Spleen (tissue), 11 donors: ENCODE measurements at regions not wholly inside any gene's neighbourhood (a gene's known extent, or its start where the extent isn't known, plus 50 kb on each side); places are given as distances from the start of the nearest gene placed in this dataset.

ENCODE experiments used
- DNase-seq: peaks from one replicate; pipeline ENCODE4 v3.0.0-alpha.2; 2020
- H3K27ac ChIP-seq, 8 donors: fragments of 200-600 bp; sonication (generic) in 7 of 8; 1 replicate in 4 of 8; 2 replicates in 4 of 8; pipeline versions ENCODE4 v1.5.0 to v1.8.0; 2016 to 2021; ENCODE audit warnings: inconsistent platforms in 4 of 8, mild to moderate bottlenecking in 4 of 8, moderate library complexity in 1 of 8
- H3K27me3 ChIP-seq, 7 donors: fragments of 200-600 bp; sonication (generic) in 6 of 7; replicated peaks in 1 of 7; 1 replicate in 4 of 7; 2 replicates in 3 of 7; pipeline versions ENCODE4 v1.5.0 to v1.8.0; 2016 to 2021; ENCODE audit warnings: inconsistent platforms in 3 of 7, mild to moderate bottlenecking in 1 of 7
- H3K36me3 ChIP-seq, 6 donors: fragments of 200-600 bp; sonication (generic) in 5 of 6; 1 replicate in 4 of 6; 2 replicates in 2 of 6; pipeline versions ENCODE4 v1.5.0 to v1.8.0; 2016 to 2021; ENCODE audit warnings: inconsistent platforms in 2 of 6
- H3K4me1 ChIP-seq, 6 donors: fragments of 200-600 bp; sonication (generic) in 5 of 6; 1 replicate in 3 of 6; 2 replicates in 3 of 6; pipeline versions ENCODE4 v1.5.0 to v1.8.0; 2016 to 2021; ENCODE audit warnings: inconsistent platforms in 3 of 6
- H3K4me3 ChIP-seq, 8 donors: fragments of 200-600 bp; sonication (generic) in 7 of 8; 1 replicate in 4 of 8; 2 replicates in 4 of 8; pipeline versions ENCODE4 v1.5.0 to v1.8.0; 2016 to 2021; ENCODE audit warnings: inconsistent platforms in 4 of 8, mild to moderate bottlenecking in 4 of 8, moderate library complexity in 2 of 8
- H3K9me3 ChIP-seq, 8 donors: fragments of 200-600 bp; sonication (generic) in 7 of 8; 1 replicate in 4 of 8; 2 replicates in 4 of 8; pipeline versions ENCODE4 v1.5.0 to v1.8.0; 2016 to 2021; ENCODE audit warnings: inconsistent platforms in 4 of 8
- POLR2A ChIP-seq, 3 donors: fragments of 450-650 bp; IDR thresholded peaks; one replicate each; pipeline ENCODE4 v1.5.1; 2017; ENCODE audit warnings: antibody characterized with exemption in 3 of 3, mild to moderate bottlenecking in 1 of 3
- POLR2AphosphoS5 ChIP-seq, 3 donors: sonication (generic); formaldehyde crosslinking; IDR thresholded peaks; one replicate each; pipeline ENCODE4 v1.5.1; 2017; ENCODE audit warnings: antibody characterized with exemption in 3 of 3
- WGBS, 5 donors: extraction: QIAGEN DNeasy Blood & Tissue Kit in 3 of 5; methylation state at CpG; one replicate each; pipeline versions ENCODE4 v1.1.5 to v1.1.7; 2013 to 2018; 5-methylcytosine and 5-hydroxymethylcytosine counted together
- intact Hi-C: fragments of 100-400 bp; cut with DNase I; formaldehyde crosslinking; loops from one replicate; pipeline ENCODE4 v1.15.0; 2023; ENCODE audit warnings: low total_unique reads
- TF ChIP-seq, protein P1 (sequence below), 11 experiments: fragments of 200-600 bp in 7 of 11; fragments of 450-650 bp in 4 of 11; sonication (generic) in 4 of 11; IDR thresholded peaks in 8 of 11; conservative IDR thresholded peaks in 3 of 11; 1 replicate in 7 of 11; 2 replicates in 4 of 11; pipeline versions ENCODE4 v1.4.0 to v1.8.0; 2016 to 2021; ENCODE audit warnings: antibody characterized with exemption in 11 of 11, inconsistent platforms in 4 of 11, mild to moderate bottlenecking in 1 of 11
- donor health status: healthy with polysubstance abuse.
- donor health status: DM: no; HTN: no; CAD: no; lungs with moderate emphysema.
- donor health status: DM: no; HTN: no; CAD: no.
- donor health status: Bipolar disorder and iron deficiency.
- donor health status: healthy.
- donor health status: DM: no; HTN: no; CAD: no.
- donor health status: DM: yes; HTN: yes; CAD: no.

DNA sequence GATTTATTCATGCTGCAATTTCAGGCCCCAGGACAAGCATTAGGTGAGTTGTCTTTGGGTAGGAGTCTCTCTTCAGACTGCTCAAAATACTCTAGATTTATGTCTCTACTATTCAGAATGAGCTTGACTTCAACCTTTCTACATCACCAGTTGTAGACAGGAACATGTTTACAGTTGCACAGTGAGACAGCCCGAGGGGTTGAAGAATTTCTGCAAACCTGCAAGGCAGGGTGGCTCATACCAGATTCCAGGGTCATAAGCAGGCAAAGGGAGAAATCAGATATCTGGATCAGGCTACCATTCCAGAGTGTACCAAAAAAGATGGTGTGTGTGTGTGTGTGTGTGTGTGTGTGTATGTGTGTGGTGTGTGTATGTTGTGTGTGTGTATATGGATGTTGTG lies 112.4 kb downstream of the SPP2 start:
- H3K4me3 ChIP-seq: no peak overlapping the region
- peaks cover 6 to 37% (median 18%) of the 10 kb centered on the region in 6 donors for H3K4me1 ChIP-seq
- intact Hi-C loops: no loop called here
- 77 to 100% (median 94%) methylated on average over 1 of the region's 1 CpG for WGBS, 5 donors
- DNase-seq: no peak
- no peaks in the 10 kb centered on the region for H3K27me3 ChIP-seq
- H3K9me3 ChIP-seq: no peaks in the 10 kb centered on the region
- no peaks in the 10 kb centered on the region for H3K36me3 ChIP-seq
- no peak overlapping the region for H3K27ac ChIP-seq
- TF ChIP-seq, protein P1, sequence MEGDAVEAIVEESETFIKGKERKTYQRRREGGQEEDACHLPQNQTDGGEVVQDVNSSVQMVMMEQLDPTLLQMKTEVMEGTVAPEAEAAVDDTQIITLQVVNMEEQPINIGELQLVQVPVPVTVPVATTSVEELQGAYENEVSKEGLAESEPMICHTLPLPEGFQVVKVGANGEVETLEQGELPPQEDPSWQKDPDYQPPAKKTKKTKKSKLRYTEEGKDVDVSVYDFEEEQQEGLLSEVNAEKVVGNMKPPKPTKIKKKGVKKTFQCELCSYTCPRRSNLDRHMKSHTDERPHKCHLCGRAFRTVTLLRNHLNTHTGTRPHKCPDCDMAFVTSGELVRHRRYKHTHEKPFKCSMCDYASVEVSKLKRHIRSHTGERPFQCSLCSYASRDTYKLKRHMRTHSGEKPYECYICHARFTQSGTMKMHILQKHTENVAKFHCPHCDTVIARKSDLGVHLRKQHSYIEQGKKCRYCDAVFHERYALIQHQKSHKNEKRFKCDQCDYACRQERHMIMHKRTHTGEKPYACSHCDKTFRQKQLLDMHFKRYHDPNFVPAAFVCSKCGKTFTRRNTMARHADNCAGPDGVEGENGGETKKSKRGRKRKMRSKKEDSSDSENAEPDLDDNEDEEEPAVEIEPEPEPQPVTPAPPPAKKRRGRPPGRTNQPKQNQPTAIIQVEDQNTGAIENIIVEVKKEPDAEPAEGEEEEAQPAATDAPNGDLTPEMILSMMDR (IDR thresholded peaks at IDR 0.05 in 8 of 11, conservative IDR thresholded peaks at IDR 0.05 in 3 of 11): no peak
- TF ChIP-seq POLR2AphosphoS5 (IDR thresholded peaks at IDR 0.05): no peak
- TF ChIP-seq POLR2A (IDR thresholded peaks at IDR 0.05): no peak

DNA sequence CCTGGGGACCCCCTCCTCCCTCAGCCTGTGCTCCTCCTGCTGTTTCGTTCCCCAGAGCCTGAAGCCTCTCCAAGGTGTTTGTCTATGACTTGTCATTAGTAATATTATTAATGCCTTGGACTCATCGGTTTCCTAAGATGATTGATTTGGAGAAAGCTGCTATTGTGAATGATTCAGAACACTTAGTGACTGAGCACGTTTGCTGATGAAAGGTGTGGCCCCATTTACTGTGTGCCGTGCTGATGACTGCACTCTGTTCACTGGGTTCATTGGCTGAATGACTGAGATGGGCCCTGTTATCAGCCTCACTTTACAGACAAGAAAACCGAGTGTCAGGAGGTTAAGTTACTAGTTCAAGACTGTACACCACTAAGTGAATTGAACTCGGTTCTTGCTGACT lies 111.4 kb downstream of the SPP2 start:
- H3K4me1 ChIP-seq: peaks cover 6 to 37% (median 18%) of the 10 kb centered on the region in 6 donors
- H3K27me3 ChIP-seq: no peaks in the 10 kb centered on the region
- H3K27ac ChIP-seq: no peak overlapping the region
- no peak for DNase-seq
- TF ChIP-seq POLR2A (IDR thresholded peaks at IDR 0.05) (no peak), POLR2AphosphoS5 (IDR thresholded peaks at IDR 0.05) (no peak)
- TF ChIP-seq, protein P1 (IDR thresholded peaks at IDR 0.05 in 8 of 11, conservative IDR thresholded peaks at IDR 0.05 in 3 of 11): no peak
- no peaks in the 10 kb centered on the region for H3K9me3 ChIP-seq
- intact Hi-C loops: no loop called here
- H3K4me3 ChIP-seq: no peak overlapping the region
- WGBS, 5 donors: 78 to 86% (median 81%) methylated on average over 6 of the region's 6 CpGs
- H3K36me3 ChIP-seq: no peaks in the 10 kb centered on the region

DNA sequence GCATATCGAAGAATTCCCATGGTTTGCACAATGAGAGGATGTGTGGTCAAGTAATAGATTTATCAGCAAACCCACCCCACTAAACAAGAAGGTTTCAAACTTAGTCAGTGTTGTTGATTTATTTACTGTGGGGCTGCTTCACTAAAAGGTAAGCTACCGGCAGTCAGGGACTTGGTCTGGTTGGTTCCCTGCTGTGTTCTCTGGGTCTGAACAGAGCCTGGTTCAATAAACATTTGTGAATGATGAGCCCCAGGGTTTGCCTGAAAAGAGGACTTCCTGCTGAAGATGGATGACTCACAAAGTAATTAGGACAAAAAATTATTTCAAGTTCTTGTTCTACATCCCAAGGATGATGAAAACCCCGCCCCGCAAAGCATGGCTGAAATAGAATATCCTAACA lies 108.3 kb downstream of the SPP2 start:
- Histone ChIP-seq H3K27ac (no peak overlapping the region), H3K36me3 (no peaks in the 10 kb centered on the region), H3K4me3 (no peak overlapping the region), H3K27me3 (peaks cover 0 to 7% (median 0%) of the 10 kb centered on the region in 7 donors), H3K4me1 (peaks cover 0 to 7% (median 4%) of the 10 kb centered on the region in 6 donors), H3K9me3 (no peaks in the 10 kb centered on the region)
- DNase-seq: no peak
- TF ChIP-seq, protein P1 (IDR thresholded peaks at IDR 0.05 in 8 of 11, conservative IDR thresholded peaks at IDR 0.05 in 3 of 11): no peak
- TF ChIP-seq POLR2A (IDR thresholded peaks at IDR 0.05): no peak
- intact Hi-C loops: no loop called here
- WGBS, 5 donors: 84 to 92% (median 87%) methylated on average over 4 of the region's 4 CpGs

DNA sequence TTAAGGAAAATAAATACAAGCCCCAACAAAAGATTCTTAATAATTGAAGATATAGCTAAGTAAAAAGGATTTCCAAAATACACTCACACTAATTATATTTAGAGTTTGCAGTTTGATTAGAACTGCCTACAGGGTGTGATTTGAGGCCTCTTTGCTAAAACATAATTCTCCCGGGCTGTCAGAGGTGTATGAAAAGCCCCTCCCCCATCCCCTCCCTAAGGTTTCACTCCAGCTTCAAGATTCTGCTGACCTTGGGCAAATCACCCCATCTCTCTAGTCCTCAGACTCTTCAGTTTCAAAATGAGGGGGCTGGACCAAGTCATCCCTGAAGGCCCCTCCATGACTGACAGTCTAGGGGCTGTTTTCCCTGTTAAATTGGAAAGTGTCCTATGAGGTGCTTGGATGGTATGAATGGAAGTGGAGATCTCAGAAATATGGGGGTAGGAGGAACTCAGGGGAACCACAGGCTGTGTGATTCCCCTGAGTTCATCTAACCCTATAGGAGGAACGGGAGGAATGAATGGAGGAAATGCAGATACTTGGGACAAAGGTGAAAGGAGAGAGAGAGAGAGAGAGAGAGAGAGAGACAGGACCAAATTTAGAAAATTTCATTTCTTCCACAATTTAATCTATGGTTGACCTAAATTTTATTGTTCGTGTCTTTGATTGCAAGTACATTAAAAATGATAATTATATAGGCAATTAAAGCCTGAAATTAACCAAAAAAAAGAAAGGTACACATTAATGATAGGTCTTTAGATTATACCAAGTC lies 107.5 kb downstream of the SPP2 start:
- peaks cover 0 to 7% (median 0%) of the 10 kb centered on the region in 7 donors for H3K27me3 ChIP-seq
- TF ChIP-seq POLR2AphosphoS5 (IDR thresholded peaks at IDR 0.05): no peak
- no peak for TF ChIP-seq POLR2A (IDR thresholded peaks at IDR 0.05)
- TF ChIP-seq, protein P1 (IDR thresholded peaks at IDR 0.05 in 8 of 11, conservative IDR thresholded peaks at IDR 0.05 in 3 of 11): no peak
- no peak for DNase-seq
- no peak overlapping the region for H3K27ac ChIP-seq
- no peak overlapping the region for H3K4me3 ChIP-seq
- no peaks in the 10 kb centered on the region for H3K36me3 ChIP-seq
- no peaks in the 10 kb centered on the region for H3K9me3 ChIP-seq
- intact Hi-C loops: no loop called here
- no peaks in the 10 kb centered on the region for H3K4me1 ChIP-seq
- WGBS, 5 donors: 62 to 73% (median 71%) methylated on average over 3 of the region's 3 CpGs
